Calu3 (cell line): ENCODE measurements at regions not wholly inside any gene's neighbourhood (a gene's known extent, or its start where the extent isn't known, plus 50 kb on each side); places are given as distances from the start of the nearest gene placed in this dataset.

ENCODE experiments used
- BruUV-seq: library from RNA; stranded (reverse); fragments of 400-500 nt; replicated peaks from 2 replicates; lab custom pipeline; 2021; lab: Mats Ljungman, UMichigan
- CTCF ChIA-PET: fragments of 300-600 bp; sonication (Branson Sonifier 250); formaldehyde crosslinking; loops from one replicate; lab custom pipeline; 2022; ENCODE audit warnings: antibody characterized with exemption; lab: Charles Lee
- DNase-seq: peaks from one replicate; pipeline ENCODE4 v3.0.0; 2022
- H3K27ac Mint-ChIP-seq: one replicate; pipeline ENCODE4 v1.8.0; 2022; ENCODE audit warnings: mixed read lengths; ENCODE audit not compliant: unreplicated experiment
- H3K27me3 Mint-ChIP-seq: one replicate; pipeline ENCODE4 v1.8.0; 2022; ENCODE audit warnings: mixed read lengths; ENCODE audit not compliant: unreplicated experiment
- H3K36me3 Mint-ChIP-seq: one replicate; pipeline ENCODE4 v1.8.0; 2022; ENCODE audit warnings: mild to moderate bottlenecking, moderate library complexity, mixed read lengths; ENCODE audit not compliant: insufficient read depth, unreplicated experiment
- H3K4me1 Mint-ChIP-seq: one replicate; pipeline ENCODE4 v1.8.0; 2022; ENCODE audit warnings: mild to moderate bottlenecking, low read depth, mixed read lengths; ENCODE audit not compliant: unreplicated experiment
- H3K4me3 Mint-ChIP-seq: one replicate; pipeline ENCODE4 v1.8.0; 2022; ENCODE audit warnings: mild to moderate bottlenecking, low read depth, moderate library complexity, mixed read lengths; ENCODE audit not compliant: unreplicated experiment
- H3K9me3 Mint-ChIP-seq: one replicate; pipeline ENCODE4 v1.8.0; 2022; ENCODE audit warnings: low read depth, mixed read lengths; ENCODE audit not compliant: unreplicated experiment
- CTCF ChIP-seq: fragments of 200-600 bp; IDR thresholded peaks from one replicate; pipeline ENCODE4 v1.8.0; 2022; ENCODE audit warnings: antibody characterized with exemption; ENCODE audit not compliant: unreplicated experiment
- intact Hi-C: fragments of 100-400 bp; cut with micrococcal nuclease; formaldehyde crosslinking; loops from one replicate; pipeline ENCODE4 v1.10.0; 2022; ENCODE audit not compliant: unreplicated experiment

GRCh38 chr2:126534478-126534877 lies 121.5 kb upstream of the GYPC start:
- Mint-ChIP-seq H3K4me1 (no peaks in the 10 kb centered on the region), H3K4me3 (no peak overlapping the region), H3K27ac (no peak overlapping the region), H3K36me3 (no peaks in the 10 kb centered on the region), H3K27me3 (no peaks in the 10 kb centered on the region), H3K9me3 (peaks cover 21% of the 10 kb centered on the region)
- CTCF ChIA-PET: no interaction called here
- no TSS peak for BruUV-seq
- TF ChIP-seq CTCF: no peak
- intact Hi-C loops: no loop called here
- DNase-seq: no peak

- TF ChIP-seq CTCF: no peak
- DNase-seq: no peak
- Mint-ChIP-seq H3K27ac (no peak overlapping the region), H3K4me3 (no peak overlapping the region), H3K27me3 (no peaks in the 10 kb centered on the region), H3K36me3 (no peaks in the 10 kb centered on the region), H3K9me3 (peaks cover 22% of the 10 kb centered on the region), H3K4me1 (no peaks in the 10 kb centered on the region)
- CTCF ChIA-PET: no interaction called here
- no TSS peak for BruUV-seq
- intact Hi-C loops: no loop called here
Observed at GRCh38 chr2:126535408-126535807, 120.5 kb upstream of the GYPC start.

GRCh38 chr2:126536605-126537200 lies 119.3 kb upstream of the GYPC start:
- TF ChIP-seq CTCF: no peak
- intact Hi-C loops: no loop called here
- Mint-ChIP-seq H3K4me1 (no peaks in the 10 kb centered on the region), H3K36me3 (no peaks in the 10 kb centered on the region), H3K27ac (no peak overlapping the region), H3K9me3 (peaks cover 24% of the 10 kb centered on the region), H3K4me3 (no peak overlapping the region), H3K27me3 (no peaks in the 10 kb centered on the region)
- no peak for DNase-seq
- CTCF ChIA-PET: no interaction called here
- no TSS peak for BruUV-seq

- no peaks in the 10 kb centered on the region for H3K4me1 Mint-ChIP-seq
- no peak for DNase-seq
- no peak for TF ChIP-seq CTCF
- H3K36me3 Mint-ChIP-seq: no peaks in the 10 kb centered on the region
- BruUV-seq: no TSS peak
- no peaks in the 10 kb centered on the region for H3K27me3 Mint-ChIP-seq
- CTCF ChIA-PET: no interaction called here
- H3K27ac Mint-ChIP-seq: no peak overlapping the region
- H3K9me3 Mint-ChIP-seq: peaks cover 20% of the 10 kb centered on the region
- no peak overlapping the region for H3K4me3 Mint-ChIP-seq
- intact Hi-C loops: no loop called here
Observed at GRCh38 chr2:126539101-126539500, 116.9 kb upstream of the GYPC start.
